NOMO-1 (cell line): ENCODE measurements at regions not wholly inside any gene's neighbourhood (a gene's known extent, or its start where the extent isn't known, plus 50 kb on each side); places are given as distances from the start of the nearest gene placed in this dataset.
"Not testable (repeated sequence)": the region's sequence is repeated elsewhere in the genome, so short reads cannot be mapped to it uniquely, and the experiment has no call there.

Experiments used
- DNase-seq, 2 experiments: peaks; one replicate each; lab custom pipeline; 2025; ENCODE audit not compliant: unreplicated experiment in 2 of 2; lab: John Stamatoyannopoulos, UW

DNA sequence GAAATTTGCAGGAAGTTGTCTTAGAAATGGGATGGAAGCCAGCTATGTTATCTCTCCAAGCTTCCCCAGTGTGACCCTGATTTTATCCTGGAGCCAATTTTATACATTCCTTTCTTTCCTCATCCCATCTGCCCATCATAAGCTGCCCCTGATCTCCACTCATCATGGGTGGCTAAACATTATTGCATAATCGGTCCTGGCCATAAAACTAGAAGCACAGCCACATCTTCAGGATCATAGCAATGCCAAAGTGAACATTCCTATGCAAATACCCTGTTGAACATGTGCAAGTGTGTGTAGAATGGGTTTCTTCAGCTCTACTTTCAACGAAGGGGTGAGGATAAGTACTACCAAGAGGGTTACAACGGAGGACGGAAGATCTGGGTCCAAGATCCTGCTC lies 50.6 kb upstream of the COG2 start:
- DNase-seq: no peak

DNA sequence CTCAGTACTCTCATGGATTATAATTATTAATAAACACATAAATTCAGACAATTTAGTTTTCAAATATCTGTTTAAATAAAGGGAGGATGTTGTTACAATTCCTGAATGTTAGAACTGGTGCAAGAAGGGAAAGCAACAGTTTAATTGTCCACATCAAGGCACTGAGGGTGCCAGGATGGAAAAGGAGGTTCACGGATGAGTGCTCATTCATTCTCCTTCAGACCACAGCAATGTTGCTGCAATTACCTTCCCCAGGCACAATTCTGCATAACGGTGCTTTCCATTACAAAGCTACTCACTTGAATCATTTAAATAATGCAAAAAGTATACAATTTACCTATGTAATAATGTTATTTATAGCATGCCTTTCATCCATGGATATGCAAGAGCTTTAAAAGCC lies 52.3 kb upstream of the COG2 start:
- no peak for DNase-seq

DNA sequence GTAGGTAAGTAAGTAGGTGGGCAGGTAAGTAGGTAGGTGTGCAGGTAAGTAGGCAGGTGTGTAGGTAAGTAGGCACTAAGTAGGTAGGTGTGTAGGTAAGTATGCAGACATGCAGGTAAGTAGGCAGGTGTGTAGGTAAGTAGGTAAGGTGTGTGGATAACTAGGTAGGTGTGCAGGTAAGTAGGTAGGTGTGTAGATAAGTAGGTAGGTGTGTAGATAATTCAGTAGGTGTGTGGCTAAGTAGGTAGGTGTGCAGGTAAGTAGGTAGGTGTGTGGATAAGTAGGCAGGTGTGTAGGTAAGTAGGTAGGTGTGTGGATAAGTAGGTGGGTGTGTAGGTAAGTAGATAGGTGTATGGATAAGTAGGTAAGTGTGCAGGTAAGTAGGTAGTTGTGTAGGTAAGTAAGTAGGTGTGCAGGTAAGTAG lies 53.9 kb upstream of the COG2 start:
- no peak for DNase-seq

DNA sequence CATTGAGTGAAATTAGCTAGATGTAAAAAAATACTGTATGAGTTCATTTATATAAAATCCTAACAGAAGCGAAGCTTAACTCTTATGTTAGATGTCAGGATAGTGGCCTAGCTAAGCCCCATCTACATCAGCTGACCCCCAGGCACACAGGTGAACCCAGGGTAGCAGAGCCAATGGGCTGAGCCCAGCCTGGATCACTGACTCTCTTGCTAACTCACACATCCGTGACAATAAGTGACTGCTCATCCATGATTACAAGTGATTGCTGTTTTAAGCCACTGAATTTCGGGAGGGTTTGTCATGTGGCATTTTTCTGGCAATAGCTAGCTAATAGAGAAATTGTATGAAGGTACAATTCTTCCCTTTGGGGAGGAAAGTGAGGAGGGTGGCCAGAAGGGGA lies 55.2 kb upstream of the COG2 start:
- DNase-seq: no peak

DNA sequence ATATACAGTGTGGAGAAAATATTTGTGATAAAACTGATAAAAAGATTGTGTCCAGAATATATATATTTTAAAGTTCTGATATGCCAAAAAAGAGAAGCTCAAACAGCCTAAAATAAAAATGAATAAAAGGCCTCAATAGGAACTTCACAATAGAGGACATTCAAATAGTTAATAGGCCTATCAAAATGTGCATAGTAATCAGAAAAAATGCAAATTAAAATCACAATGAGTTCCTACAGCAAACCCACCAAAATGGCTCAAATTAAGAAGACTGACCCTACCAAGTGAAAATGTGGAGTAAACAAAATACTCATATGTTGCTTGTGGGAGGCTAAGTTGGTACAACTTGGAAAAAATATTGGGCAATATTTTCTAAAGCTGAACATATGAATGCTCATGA lies 57.6 kb upstream of the COG2 start:
- no peak for DNase-seq

DNA sequence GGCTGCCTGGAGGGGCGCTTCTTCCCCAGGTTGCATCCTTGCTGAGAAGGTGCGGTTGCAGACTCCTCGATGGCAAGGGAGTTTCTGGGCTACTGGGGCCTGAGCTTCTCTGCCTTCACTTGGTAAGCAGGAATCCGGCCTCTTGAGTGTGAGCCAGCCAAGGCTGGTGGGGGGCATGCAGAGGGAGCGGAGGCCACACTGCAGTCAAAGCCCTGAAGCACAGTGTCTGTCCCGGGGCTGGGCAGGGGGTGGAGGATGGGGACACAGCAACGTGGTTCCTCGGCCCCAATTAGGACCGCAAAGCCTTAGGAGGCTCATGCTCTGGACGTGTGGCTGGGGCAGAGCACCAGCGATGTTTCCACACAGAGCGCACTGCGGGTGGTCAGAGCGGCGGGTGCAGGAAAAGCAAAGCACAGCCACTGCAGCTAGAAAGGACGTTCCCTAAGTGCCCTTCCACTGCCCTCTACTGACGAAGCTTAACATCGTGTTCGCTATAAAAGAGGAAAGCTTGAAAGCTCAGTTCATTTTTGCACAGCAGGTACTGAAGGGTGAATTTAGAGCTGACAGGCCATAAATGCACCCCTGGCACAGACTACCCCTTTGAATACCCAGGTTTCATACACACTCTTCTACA lies 60.7 kb upstream of the COG2 start:
- DNase-seq: peak; percentile 36 to 47

DNA sequence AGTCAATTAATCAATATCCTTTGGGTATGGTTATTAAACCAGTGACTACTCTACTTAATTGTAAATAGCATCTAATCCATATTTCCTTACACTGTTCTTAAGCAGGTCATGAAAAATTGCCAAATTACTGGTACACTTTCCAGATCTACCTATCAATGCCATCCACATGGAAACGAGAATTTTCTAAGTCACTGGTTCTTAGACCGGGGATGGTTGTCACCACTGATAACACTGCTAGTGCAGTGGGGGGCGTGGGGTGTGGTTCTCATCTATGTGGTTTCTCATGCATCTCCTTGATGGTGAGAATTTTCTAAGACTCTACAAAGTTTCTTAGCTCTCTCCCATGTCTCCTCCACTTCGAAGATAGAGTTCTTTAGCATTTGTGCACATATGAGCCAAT lies 63.7 kb upstream of the COG2 start:
- no peak for DNase-seq

DNA sequence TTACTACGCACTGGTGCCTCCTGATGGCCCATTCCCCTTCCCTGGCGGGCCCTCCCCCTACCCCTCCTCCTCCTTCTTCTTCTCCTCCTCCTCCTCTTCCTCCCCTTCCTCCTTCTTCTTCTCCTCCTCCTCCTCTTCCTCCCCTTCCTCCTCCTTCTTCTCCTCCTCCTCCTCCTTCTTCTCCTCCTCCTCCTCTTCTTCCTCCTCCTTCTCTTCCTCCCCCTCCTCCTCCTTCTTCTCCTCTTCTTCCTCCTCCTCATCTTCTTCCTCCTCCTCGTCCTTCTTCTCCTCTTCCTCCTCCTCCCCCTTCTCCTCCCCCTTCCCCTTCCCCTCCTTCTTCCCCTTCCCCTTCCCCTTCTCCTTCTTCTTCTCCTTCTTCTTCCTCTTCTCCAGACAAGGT lies 64.7 kb upstream of the COG2 start:
- DNase-seq: no peak

DNA sequence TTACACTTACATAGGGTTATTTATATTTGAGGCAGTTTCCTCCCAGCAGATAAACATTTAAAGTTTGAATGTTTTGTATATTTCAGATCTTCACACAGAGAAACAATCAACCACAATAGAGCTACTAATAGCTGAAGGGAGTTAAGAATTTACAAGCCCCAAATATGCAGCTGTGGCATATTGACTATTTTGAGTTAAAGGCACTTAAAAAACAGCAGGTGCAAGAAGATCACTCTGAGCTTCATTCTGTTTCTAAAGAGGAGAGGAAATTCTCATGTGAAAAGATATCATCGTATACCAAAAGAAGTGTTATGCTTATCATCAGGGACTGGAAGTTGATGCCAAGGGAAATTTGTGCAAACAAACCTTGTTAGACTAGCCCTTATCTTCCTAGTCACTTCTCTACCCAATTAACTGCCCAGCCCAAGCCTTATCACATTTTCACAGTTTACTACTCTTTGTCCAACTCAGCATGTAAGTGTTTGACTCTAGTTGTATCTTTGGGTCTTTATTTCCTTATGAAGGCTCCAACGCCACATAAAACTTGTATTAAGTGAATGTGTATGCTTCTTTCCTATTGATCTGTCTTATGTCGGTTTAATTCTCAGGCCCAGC lies 66.3 kb upstream of the COG2 start:
- no peak for DNase-seq

DNA sequence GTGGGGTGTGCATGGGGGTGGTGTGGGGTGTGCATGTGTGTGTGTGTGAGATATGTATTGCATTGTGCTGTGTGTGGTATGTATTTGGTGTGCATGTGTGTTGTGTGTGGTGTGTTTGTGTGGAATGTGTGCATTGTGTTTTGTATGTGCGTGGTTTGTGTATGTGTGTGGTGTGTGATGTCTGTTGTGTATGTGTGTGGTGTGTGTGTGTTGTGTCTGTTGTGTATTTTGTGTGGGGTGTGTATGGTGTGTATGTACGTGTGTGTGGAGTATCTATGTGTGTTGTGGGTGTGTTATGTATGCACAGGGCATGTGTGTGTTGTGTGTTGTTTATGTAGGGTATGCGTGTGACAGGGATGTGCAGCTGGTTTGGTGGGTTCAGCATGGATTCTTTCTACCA lies 67.8 kb upstream of the COG2 start:
- DNase-seq: no peak

DNA sequence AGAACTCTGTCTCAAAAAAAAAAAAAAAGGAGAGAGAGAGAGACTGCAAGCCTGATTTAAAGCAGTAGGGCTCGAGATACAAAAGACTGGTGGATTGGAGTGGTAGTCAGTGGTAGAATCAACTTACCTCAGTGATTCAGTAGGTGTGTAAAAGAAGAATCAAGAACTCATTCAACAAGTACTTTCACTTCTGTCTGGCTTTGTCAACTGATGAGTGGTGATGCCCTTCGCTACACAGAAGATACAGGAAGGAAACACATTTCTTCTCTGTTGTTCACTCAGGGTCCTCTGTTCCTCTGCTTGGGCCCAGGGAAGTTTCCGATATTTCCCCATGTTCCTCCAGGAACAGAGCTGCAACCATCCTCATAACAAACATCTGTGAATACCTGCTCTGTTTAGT lies 68.6 kb upstream of the COG2 start:
- DNase-seq: peak; percentile 48 to 71

DNA sequence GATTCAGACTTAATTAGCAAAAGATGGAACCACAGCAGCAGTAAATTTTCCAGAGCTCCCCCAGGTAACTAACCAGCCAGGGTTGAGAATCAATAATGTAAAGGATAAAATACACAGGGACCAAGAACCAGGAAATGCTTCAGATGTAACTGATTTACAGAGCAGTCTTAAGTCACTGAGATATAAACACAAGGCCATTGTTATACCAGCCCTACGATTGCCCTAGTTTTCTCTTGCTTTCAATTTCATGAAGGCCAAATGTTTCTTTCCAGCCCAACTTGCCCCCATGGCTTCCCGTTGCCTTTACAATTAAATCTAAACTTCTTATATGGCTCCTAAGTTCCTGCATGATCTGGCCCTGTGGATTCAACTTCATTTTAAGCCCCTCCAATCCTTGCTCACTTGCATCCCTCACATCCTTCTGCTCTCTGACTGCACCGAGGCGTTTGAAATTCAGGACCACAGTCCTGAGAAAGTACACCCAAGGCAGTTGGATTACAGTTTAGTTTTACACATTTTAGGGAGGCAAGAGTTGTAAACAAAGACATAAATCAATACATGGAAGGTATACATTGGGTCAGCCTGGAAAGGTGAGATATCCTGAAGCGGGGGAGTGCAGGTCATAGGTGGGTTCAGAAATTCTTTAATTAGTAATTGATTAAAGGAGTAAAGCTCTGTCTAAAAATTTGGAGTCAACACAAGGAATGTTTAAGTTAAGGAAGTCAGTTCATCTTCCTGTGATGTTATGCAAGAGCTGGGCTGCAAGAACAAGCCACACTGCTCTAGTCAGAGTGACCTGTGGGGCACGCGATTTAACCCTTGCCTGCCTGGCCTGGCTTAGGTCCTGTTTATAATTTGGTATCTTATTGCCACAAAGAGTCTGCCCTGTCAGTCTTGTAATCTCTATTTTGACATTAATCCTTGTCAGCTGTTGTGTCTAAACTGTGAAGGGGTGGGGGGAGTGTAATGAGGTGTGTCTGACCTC lies 69.9 kb upstream of the COG2 start:
- peak; percentile 58 to 75 for DNase-seq

DNA sequence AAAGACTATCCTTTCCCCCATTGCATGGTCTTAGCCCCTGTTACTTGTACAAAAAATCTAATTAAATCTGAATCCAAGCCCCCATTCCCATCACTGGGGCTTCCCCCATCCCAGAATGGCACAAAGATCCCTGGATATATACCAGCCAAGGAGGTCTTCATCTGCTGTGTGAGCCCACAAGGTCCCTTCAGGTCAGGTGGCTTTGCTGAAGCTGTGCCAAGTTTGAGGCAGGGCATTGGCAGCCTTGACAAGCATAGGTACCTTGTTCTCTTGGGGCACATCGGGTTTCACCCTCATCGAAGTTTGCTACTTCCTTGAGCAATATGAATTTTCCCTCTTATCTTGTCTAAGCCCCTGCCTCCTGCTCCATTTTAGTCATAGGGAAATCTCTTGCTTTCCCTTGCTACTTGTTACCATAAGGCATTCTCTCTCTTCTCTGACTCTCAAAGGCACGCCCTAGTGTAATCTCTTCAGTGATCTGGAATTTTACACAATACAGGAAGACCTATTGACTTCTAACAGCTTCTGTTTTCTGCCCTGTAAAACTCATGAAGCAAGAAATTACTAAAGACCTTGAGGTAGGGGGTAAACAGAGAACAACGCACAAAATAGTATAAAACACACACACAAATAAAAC lies 71.4 kb upstream of the COG2 start:
- DNase-seq: peak; percentile 52 to 77

DNA sequence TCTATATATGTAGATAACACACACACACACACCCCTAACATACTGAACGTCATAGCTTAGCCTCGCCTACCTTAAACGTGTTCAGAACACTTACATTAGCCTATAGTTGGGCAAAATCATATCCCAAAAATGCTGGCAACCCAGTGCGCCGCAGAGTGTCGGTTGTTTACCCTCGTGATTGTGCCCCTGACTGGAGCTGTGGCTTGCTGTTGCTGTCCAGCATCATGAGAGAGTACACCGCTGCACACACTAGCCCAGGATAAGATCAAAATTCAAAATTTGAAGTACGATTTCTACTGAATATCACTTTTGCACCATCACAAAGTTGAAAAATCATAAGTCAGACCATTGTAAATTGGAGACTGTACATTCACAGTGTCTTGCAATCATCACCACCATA lies 73.1 kb upstream of the COG2 start:
- no peak for DNase-seq

DNA sequence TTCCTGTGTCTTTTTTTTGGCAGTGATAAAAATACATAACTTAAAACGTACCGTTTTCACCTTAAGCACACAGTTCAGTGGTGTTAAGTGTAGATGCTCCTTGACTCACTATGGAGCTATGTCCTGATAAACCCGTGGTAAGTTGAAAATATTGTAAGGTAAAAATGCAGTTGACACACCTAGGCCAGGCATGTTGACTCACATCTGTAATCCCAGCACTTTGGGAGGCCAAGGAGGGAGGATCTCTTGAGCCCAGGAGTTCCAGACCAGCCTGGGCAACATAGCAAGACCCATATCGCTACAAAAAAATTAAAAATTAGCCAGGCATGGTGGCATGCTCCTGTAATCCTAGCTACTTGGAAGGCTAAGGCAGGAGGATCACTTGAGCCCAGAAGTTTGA lies 73.6 kb upstream of the COG2 start:
- no peak for DNase-seq

DNA sequence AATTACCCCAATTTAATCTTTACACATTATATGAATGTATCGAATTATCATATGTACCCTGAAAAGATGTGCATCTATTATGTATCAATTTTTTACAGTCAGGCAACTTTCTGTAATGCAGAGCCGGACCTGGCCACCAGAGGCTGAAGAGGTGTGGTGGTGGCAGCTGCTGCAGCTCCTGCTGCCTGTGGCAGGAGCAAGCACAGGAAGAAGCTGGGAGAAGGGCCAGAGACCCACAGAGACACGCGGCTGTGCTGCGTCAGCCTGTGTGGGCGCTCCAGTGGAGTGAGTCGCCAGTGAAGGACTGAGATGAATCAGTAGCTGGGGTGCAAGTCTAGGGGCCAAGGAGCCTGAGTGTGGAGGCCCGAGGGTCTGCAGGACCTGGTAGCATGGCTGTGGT lies 74.3 kb upstream of the COG2 start:
- no peak for DNase-seq

DNA sequence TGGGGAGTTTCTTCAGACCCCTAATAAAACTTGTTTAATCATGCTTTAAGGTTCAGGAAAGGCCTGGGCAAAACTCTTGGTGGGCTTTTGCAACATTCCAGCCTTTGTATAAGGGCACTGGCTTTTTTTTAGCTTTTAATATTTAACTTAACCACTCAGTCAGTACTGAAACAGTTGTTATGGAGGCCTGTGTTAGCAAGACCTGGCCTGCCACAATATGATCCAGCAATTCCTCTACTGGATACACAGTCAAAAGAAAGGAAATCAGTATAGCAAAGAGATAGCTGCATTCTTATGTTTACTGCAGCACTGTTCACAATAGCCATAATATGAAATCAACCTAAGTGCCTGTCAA lies 75.1 kb upstream of the COG2 start:
- no peak for DNase-seq

DNA sequence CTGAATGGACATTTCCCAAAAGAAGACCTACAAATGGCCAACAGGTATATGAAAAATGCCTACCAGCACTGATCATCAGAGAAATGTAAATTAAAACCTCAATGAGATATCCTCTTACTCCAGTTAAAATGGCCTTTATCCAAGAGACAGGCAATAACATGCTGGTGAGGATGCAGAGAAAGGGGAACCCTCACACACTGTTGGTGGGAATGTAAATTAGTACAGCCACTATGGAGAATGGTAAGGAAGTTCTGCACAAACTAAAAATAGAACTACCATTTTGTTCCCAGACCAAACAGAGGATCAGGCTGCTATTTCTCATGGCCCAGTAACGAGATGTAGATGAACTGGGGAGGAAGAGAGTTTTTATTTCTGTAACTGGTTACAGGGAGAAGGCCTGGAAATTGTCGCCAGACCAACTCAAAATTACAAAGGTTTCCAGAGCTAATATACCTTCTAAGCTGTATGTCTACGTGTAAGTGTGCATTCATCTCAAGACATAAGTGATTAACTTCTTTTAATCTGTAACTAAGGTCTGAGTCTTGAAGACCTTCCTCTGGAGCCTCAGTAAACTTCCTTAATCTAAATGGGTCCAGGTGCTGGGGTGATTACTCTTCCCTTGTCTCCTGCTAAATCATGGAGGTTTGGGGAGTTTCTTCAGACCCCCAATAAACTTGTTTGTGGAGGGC lies 75.6 kb upstream of the COG2 start:
- DNase-seq: not testable (repeated sequence)

DNA sequence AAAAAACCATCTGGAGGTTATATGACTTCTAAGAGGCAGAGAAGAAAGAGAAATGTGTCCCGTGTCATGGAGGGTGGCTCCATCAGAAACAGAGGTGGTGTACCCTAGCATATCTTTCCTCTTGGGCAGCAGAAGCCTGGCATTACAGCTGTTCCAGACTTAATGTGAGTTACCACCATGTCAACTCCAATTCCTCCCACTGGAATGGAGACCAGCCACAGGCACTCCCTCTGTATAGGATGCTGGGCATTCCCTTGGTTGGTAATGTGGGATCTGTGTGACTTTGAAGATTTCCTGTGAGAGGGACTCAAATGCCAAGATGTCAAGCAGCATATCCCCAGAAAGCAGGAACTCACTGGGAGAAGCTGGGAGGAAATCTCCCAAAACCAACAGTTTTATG lies 77.1 kb upstream of the COG2 start:
- no peak for DNase-seq

DNA sequence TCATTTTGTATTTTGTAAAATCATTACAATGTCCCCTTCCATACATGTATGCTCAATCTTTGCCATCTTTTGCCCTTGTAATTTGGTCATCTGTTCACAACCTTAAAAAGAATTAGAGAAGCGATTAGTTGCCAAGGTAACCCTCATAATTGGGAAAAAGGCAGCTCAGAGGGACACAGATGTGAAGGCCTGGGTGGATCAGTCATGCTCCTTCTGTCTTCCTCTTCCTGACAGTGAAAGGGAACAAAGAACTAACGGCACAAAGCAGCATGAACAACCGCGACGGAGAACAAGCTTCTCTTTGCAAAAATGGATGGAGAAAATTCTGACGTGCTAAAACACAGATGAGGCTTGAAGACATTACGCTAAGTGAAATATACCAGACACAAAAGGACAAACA lies 78.7 kb upstream of the COG2 start:
- no peak for DNase-seq

DNA sequence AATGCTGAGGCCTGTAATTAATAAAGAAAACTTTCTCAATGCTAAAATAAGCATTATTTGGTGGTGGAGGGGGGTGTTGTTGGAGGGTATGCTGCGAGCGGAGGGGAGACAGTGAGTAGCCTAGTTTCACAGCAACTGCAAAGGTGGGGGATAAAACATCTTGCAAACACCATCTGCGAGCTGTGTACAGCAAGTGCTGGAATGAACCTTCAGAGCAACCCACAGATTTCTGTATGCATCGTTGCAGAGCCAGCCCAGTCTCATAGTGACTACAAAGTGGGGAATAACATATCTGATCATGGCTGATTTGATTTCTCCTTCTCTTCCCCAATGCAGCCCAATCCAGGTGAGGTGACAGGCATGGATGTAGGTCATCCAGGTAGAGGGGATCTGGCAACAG lies 80.7 kb upstream of the COG2 start:
- DNase-seq: no peak
